ENCODE measurements at regions not wholly inside any gene's neighbourhood (a gene's known extent, or its start where the extent isn't known, plus 50 kb on each side); places are given as distances from the start of the nearest gene placed in this dataset.

GRCh38 chr6:139557547-139557946 is 183.1 kb upstream of the CITED2 start:
- Histone ChIP-seq H3K4me1 (ENCODE audit: control insufficient read depth, insufficient read depth, low read length) (no peaks in the 10 kb centered on the region), H3K9me3 (ENCODE audit: control insufficient read depth, insufficient read depth, low read depth, low read length) (peaks cover 6% of the 10 kb centered on the region; the same call in 1 of the 2 replicates), H3K9ac (ENCODE audit: low read length) (no peak overlapping the region), H3K4me3 (ENCODE audit: low read depth, low read length) (no peak overlapping the region), H3K36me3 (ENCODE audit: control insufficient read depth, insufficient read depth, low read length) (no peaks in the 10 kb centered on the region), H3K27ac (ENCODE audit: low read depth, low read length) (no peak overlapping the region), H3K27me3 (ENCODE audit: control insufficient read depth, insufficient read depth, low read length) (no peaks in the 10 kb centered on the region)

GRCh38 chr6:139556532-139556931 is 182.1 kb upstream of the CITED2 start:
- Histone ChIP-seq H3K27me3 (ENCODE audit: control insufficient read depth, insufficient read depth, low read length) (no peaks in the 10 kb centered on the region), H3K27ac (ENCODE audit: low read depth, low read length) (no peak overlapping the region), H3K9me3 (ENCODE audit: control insufficient read depth, insufficient read depth, low read depth, low read length) (peaks cover 6% of the 10 kb centered on the region; the same call in 1 of the 2 replicates), H3K4me3 (ENCODE audit: low read depth, low read length) (no peak overlapping the region), H3K4me1 (ENCODE audit: control insufficient read depth, insufficient read depth, low read length) (no peaks in the 10 kb centered on the region), H3K36me3 (ENCODE audit: control insufficient read depth, insufficient read depth, low read length) (no peaks in the 10 kb centered on the region), H3K9ac (ENCODE audit: low read length) (no peak overlapping the region)

GRCh38 chr6:139553916-139554315 is 179.5 kb upstream of the CITED2 start:
- H3K4me3 ChIP-seq (ENCODE audit: low read depth, low read length), result no peak overlapping the region
- no peaks in the 10 kb centered on the region; the same call in 1 of the 2 replicates for H3K9me3 ChIP-seq (ENCODE audit: control insufficient read depth, insufficient read depth, low read depth, low read length)
- H3K9ac ChIP-seq (ENCODE audit: low read length), result no peak overlapping the region
- no peaks in the 10 kb centered on the region for H3K36me3 ChIP-seq (ENCODE audit: control insufficient read depth, insufficient read depth, low read length)
- no peaks in the 10 kb centered on the region for H3K27me3 ChIP-seq (ENCODE audit: control insufficient read depth, insufficient read depth, low read length)
- H3K27ac ChIP-seq (ENCODE audit: low read depth, low read length), result no peak overlapping the region
- H3K4me1 ChIP-seq (ENCODE audit: control insufficient read depth, insufficient read depth, low read length), result no peaks in the 10 kb centered on the region

GRCh38 chr6:139551376-139551775 is 176.9 kb upstream of the CITED2 start:
- Histone ChIP-seq H3K4me3 (ENCODE audit: low read depth, low read length) (no peak overlapping the region), H3K4me1 (ENCODE audit: control insufficient read depth, insufficient read depth, low read length) (peaks cover 5% of the 10 kb centered on the region; the same call in 1 of the 2 replicates), H3K9me3 (ENCODE audit: control insufficient read depth, insufficient read depth, low read depth, low read length) (no peaks in the 10 kb centered on the region; the same call in 1 of the 2 replicates), H3K36me3 (ENCODE audit: control insufficient read depth, insufficient read depth, low read length) (no peaks in the 10 kb centered on the region), H3K27me3 (ENCODE audit: control insufficient read depth, insufficient read depth, low read length) (no peaks in the 10 kb centered on the region), H3K9ac (ENCODE audit: low read length) (no peak overlapping the region), H3K27ac (ENCODE audit: low read depth, low read length) (no peak overlapping the region)

- H3K4me1 ChIP-seq (ENCODE audit: control insufficient read depth, insufficient read depth, low read length), result peaks cover 5% of the 10 kb centered on the region; the same call in 1 of the 2 replicates
- no peak overlapping the region for H3K27ac ChIP-seq (ENCODE audit: low read depth, low read length)
- H3K27me3 ChIP-seq (ENCODE audit: control insufficient read depth, insufficient read depth, low read length), result no peaks in the 10 kb centered on the region
- H3K4me3 ChIP-seq (ENCODE audit: low read depth, low read length), result no peak overlapping the region
- H3K36me3 ChIP-seq (ENCODE audit: control insufficient read depth, insufficient read depth, low read length), result no peaks in the 10 kb centered on the region
- H3K9ac ChIP-seq (ENCODE audit: low read length), result no peak overlapping the region
- H3K9me3 ChIP-seq (ENCODE audit: control insufficient read depth, insufficient read depth, low read depth, low read length), result no peaks in the 10 kb centered on the region; the same call in 1 of the 2 replicates
Measured at GRCh38 chr6:139550361-139550760, 175.9 kb upstream of the CITED2 start.

- Histone ChIP-seq H3K9ac (ENCODE audit: low read length) (no peak overlapping the region), H3K9me3 (ENCODE audit: control insufficient read depth, insufficient read depth, low read depth, low read length) (no peaks in the 10 kb centered on the region; the same call in 1 of the 2 replicates), H3K4me1 (ENCODE audit: control insufficient read depth, insufficient read depth, low read length) (peaks cover 5% of the 10 kb centered on the region; the same call in 1 of the 2 replicates), H3K27ac (ENCODE audit: low read depth, low read length) (no peak overlapping the region), H3K27me3 (ENCODE audit: control insufficient read depth, insufficient read depth, low read length) (no peaks in the 10 kb centered on the region), H3K4me3 (ENCODE audit: low read depth, low read length) (no peak overlapping the region), H3K36me3 (ENCODE audit: control insufficient read depth, insufficient read depth, low read length) (no peaks in the 10 kb centered on the region)
Measured at GRCh38 chr6:139549561-139550070, 175.2 kb upstream of the CITED2 start.

- H3K4me1 ChIP-seq (ENCODE audit: control insufficient read depth, insufficient read depth, low read length), result peaks cover 5% of the 10 kb centered on the region; the same call in 1 of the 2 replicates
- no peak overlapping the region for H3K4me3 ChIP-seq (ENCODE audit: low read depth, low read length)
- no peaks in the 10 kb centered on the region for H3K27me3 ChIP-seq (ENCODE audit: control insufficient read depth, insufficient read depth, low read length)
- no peaks in the 10 kb centered on the region; the same call in 1 of the 2 replicates for H3K9me3 ChIP-seq (ENCODE audit: control insufficient read depth, insufficient read depth, low read depth, low read length)
- H3K27ac ChIP-seq (ENCODE audit: low read depth, low read length), result no peak overlapping the region
- no peaks in the 10 kb centered on the region for H3K36me3 ChIP-seq (ENCODE audit: control insufficient read depth, insufficient read depth, low read length)
- H3K9ac ChIP-seq (ENCODE audit: low read length), result no peak overlapping the region
Measured at GRCh38 chr6:139547804-139548203, 173.4 kb upstream of the CITED2 start.

GRCh38 chr6:139547122-139547776 is 172.8 kb upstream of the CITED2 start:
- H3K36me3 ChIP-seq (ENCODE audit: control insufficient read depth, insufficient read depth, low read length), result no peaks in the 10 kb centered on the region
- H3K27ac ChIP-seq (ENCODE audit: low read depth, low read length), result no peak overlapping the region
- no peaks in the 10 kb centered on the region for H3K27me3 ChIP-seq (ENCODE audit: control insufficient read depth, insufficient read depth, low read length)
- no peak overlapping the region for H3K4me3 ChIP-seq (ENCODE audit: low read depth, low read length)
- no peaks in the 10 kb centered on the region; the same call in 1 of the 2 replicates for H3K9me3 ChIP-seq (ENCODE audit: control insufficient read depth, insufficient read depth, low read depth, low read length)
- no peak overlapping the region for H3K9ac ChIP-seq (ENCODE audit: low read length)
- H3K4me1 ChIP-seq (ENCODE audit: control insufficient read depth, insufficient read depth, low read length), result peaks cover 5% of the 10 kb centered on the region; the same call in 1 of the 2 replicates

GRCh38 chr6:139546106-139546472 is 171.6 kb upstream of the CITED2 start:
- Histone ChIP-seq H3K27ac (ENCODE audit: low read depth, low read length) (no peak overlapping the region), H3K9ac (ENCODE audit: low read length) (no peak overlapping the region)

GRCh38 chr6:139545206-139546105 is 171.0 kb upstream of the CITED2 start:
- H3K9me3 ChIP-seq (ENCODE audit: control insufficient read depth, insufficient read depth, low read depth, low read length), result no peaks in the 10 kb centered on the region
- H3K36me3 ChIP-seq (ENCODE audit: control insufficient read depth, insufficient read depth, low read length), result no peaks in the 10 kb centered on the region
- no peak overlapping the region for H3K9ac ChIP-seq (ENCODE audit: low read length)
- H3K4me3 ChIP-seq (ENCODE audit: low read depth, low read length), result no peak overlapping the region
- H3K4me1 ChIP-seq (ENCODE audit: control insufficient read depth, insufficient read depth, low read length), result peaks cover 10% of the 10 kb centered on the region
- no peaks in the 10 kb centered on the region for H3K27me3 ChIP-seq (ENCODE audit: control insufficient read depth, insufficient read depth, low read length)
- H3K27ac ChIP-seq (ENCODE audit: low read depth, low read length), result no peak overlapping the region

More at GRCh38 chr6:139546106-139546472, 171.6 kb upstream of the CITED2 start:
- Histone ChIP-seq H3K9me3 (ENCODE audit: control insufficient read depth, insufficient read depth, low read depth, low read length) (no peaks in the 10 kb centered on the region), H3K36me3 (ENCODE audit: control insufficient read depth, insufficient read depth, low read length) (no peaks in the 10 kb centered on the region), H3K4me3 (ENCODE audit: low read depth, low read length) (no peak overlapping the region), H3K4me1 (ENCODE audit: control insufficient read depth, insufficient read depth, low read length) (peaks cover 5% of the 10 kb centered on the region), H3K27me3 (ENCODE audit: control insufficient read depth, insufficient read depth, low read length) (no peaks in the 10 kb centered on the region)

GRCh38 chr6:139544701-139545057 is 170.2 kb upstream of the CITED2 start:
- Histone ChIP-seq H3K4me3 (ENCODE audit: low read depth, low read length) (no peak overlapping the region), H3K9me3 (ENCODE audit: control insufficient read depth, insufficient read depth, low read depth, low read length) (no peaks in the 10 kb centered on the region), H3K27ac (ENCODE audit: low read depth, low read length) (no peak overlapping the region), H3K36me3 (ENCODE audit: control insufficient read depth, insufficient read depth, low read length) (no peaks in the 10 kb centered on the region), H3K27me3 (ENCODE audit: control insufficient read depth, insufficient read depth, low read length) (no peaks in the 10 kb centered on the region), H3K9ac (ENCODE audit: low read length) (no peak overlapping the region), H3K4me1 (ENCODE audit: control insufficient read depth, insufficient read depth, low read length) (peaks cover 18% of the 10 kb centered on the region)
